T-helper 2 cell treated with Interferon-gamma antibody and Interleukin-4, amounts not matched to agents 5 μg/mL and 100 μg/mL, for 36 hours (primary cell): ENCODE measurements at regions not wholly inside any gene's neighbourhood (a gene's known extent, or its start where the extent isn't known, plus 50 kb on each side); places are given as distances from the start of the nearest gene placed in this dataset.

Experiments
- DNase-seq: peaks from one replicate; pipeline ENCODE4 v3.0.0; 2021; ENCODE audit warnings: low spot score
- H3K27ac Mint-ChIP-seq: one replicate; pipeline ENCODE4 v1.8.0; 2021; ENCODE audit warnings: mild to moderate bottlenecking, mixed read lengths
- H3K27me3 Mint-ChIP-seq: one replicate; pipeline ENCODE4 v1.8.0; 2021; ENCODE audit warnings: low read depth, mixed read lengths
- H3K36me3 Mint-ChIP-seq: one replicate; pipeline ENCODE4 v1.8.0; 2021; ENCODE audit warnings: low read depth, mixed read lengths
- H3K4me1 Mint-ChIP-seq: one replicate; pipeline ENCODE4 v1.8.0; 2021; ENCODE audit warnings: low read depth, mixed read lengths
- H3K4me3 Mint-ChIP-seq: one replicate; pipeline ENCODE4 v1.8.0; 2022; ENCODE audit warnings: mild to moderate bottlenecking, moderate library complexity, mixed read lengths
- H3K9me3 Mint-ChIP-seq: one replicate; pipeline ENCODE4 v1.8.0; 2021; ENCODE audit warnings: mixed read lengths

- Mint-ChIP-seq H3K27ac (no peak overlapping the region), H3K27me3 (no peaks in the 10 kb centered on the region), H3K4me1 (no peaks in the 10 kb centered on the region), H3K4me3 (no peak overlapping the region), H3K36me3 (no peaks in the 10 kb centered on the region), H3K9me3 (no peaks in the 10 kb centered on the region)
- DNase-seq = no peak
Observed at GRCh38 chr1:37270639-37271038, 203.7 kb upstream of the ZC3H12A start.

GRCh38 chr1:37272626-37273025 is 201.8 kb upstream of the ZC3H12A start:
- Mint-ChIP-seq H3K9me3 (no peaks in the 10 kb centered on the region), H3K4me3 (no peak overlapping the region), H3K27ac (no peak overlapping the region), H3K27me3 (no peaks in the 10 kb centered on the region), H3K4me1 (no peaks in the 10 kb centered on the region), H3K36me3 (no peaks in the 10 kb centered on the region)
- DNase-seq = no peak

DNA sequence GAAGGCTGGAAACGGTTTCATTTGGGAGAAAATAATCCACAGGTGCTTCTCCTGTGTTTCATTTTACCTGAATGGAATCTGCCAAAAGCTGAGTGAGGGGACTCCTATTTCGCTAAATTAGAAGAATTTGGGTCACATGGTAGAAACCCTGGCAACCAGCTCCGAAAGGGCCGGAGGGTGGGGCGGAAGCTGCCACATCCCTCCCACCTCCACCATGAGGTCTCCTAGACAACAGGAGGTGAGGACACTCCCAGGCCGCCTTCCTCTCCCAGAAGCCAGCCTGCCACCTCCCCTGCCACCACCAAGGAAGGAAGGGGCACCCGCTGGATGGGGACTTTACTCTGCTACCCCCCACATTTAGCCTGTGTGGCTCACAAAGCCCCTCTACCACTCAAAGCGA is 199.9 kb upstream of the ZC3H12A start:
- no peaks in the 10 kb centered on the region for H3K36me3 Mint-ChIP-seq
- H3K4me3 Mint-ChIP-seq = no peak overlapping the region
- no peak overlapping the region for H3K27ac Mint-ChIP-seq
- H3K4me1 Mint-ChIP-seq = no peaks in the 10 kb centered on the region
- no peaks in the 10 kb centered on the region for H3K9me3 Mint-ChIP-seq
- DNase-seq = no peak
- peaks cover 1% of the 10 kb centered on the region for H3K27me3 Mint-ChIP-seq

DNA sequence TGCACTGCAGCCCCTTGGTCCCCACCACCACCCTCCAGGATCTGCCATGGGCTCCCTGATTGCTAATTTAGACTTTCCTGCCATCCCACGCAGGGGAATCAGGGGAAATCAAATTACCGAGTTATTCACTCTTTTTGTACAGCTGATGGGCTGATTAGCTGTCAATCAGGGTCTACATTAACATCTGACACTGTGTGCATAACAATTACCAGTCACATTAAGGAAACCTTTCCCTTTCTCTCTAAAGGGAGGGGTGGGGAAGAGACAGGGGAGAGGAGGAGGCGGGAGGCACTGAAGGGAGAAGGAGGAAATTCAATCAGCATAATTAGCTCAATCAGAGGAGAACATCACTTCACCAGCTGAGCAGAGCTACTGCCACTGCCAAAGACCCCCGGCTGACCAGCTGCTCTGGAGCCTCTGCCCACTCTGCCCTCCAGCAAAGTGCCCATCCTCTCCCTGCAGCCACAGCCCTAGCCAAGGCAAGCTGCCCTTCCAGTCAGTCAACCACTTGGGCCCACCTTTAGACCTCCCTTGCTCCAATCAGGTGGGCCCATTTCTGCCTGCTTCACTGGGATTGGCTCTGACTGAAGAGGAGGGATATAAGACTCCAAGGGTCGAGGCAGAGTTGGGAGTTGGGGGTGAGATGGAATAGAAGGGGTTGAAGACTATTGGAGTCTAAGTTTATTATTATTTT is 199.3 kb upstream of the ZC3H12A start:
- no peaks in the 10 kb centered on the region for H3K9me3 Mint-ChIP-seq
- H3K36me3 Mint-ChIP-seq = no peaks in the 10 kb centered on the region
- no peaks in the 10 kb centered on the region for H3K4me1 Mint-ChIP-seq
- H3K27ac Mint-ChIP-seq = no peak overlapping the region
- H3K4me3 Mint-ChIP-seq = no peak overlapping the region
- H3K27me3 Mint-ChIP-seq = peaks cover 4% of the 10 kb centered on the region
- DNase-seq = no peak

- Mint-ChIP-seq H3K4me1 (no peaks in the 10 kb centered on the region), H3K36me3 (no peaks in the 10 kb centered on the region)
Observed at GRCh38 chr1:37277366-37277765, 197.0 kb upstream of the ZC3H12A start.

DNA sequence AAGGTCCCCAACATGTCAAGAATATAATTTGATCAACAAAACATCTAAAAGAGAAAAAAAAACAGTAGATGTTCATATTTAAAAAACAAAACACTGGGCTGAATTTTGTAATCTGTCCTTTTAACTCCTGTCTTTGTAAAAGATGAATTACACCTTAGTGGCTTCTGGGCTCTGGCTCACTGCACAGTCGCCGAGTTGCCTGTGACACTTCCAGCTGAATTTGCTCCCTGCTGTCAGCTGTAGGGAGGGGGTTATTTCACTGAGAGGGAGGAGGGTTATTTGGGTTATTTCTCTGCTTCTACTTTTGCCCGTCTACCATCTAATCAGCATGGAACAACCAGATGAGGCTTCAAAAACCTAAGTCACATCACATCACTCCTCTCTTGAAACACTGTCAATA is 193.0 kb upstream of the ZC3H12A start:
- Mint-ChIP-seq H3K4me3 (no peak overlapping the region), H3K27ac (no peak overlapping the region), H3K4me1 (no peaks in the 10 kb centered on the region), H3K9me3 (no peaks in the 10 kb centered on the region), H3K36me3 (no peaks in the 10 kb centered on the region), H3K27me3 (peaks cover 7% of the 10 kb centered on the region)
- DNase-seq = no peak

More at GRCh38 chr1:37277366-37277765, 197.0 kb upstream of the ZC3H12A start:
- no peak overlapping the region for H3K4me3 Mint-ChIP-seq
- peaks cover 7% of the 10 kb centered on the region for H3K27me3 Mint-ChIP-seq
- no peaks in the 10 kb centered on the region for H3K9me3 Mint-ChIP-seq
- no peak for DNase-seq
- H3K27ac Mint-ChIP-seq = no peak overlapping the region

DNA sequence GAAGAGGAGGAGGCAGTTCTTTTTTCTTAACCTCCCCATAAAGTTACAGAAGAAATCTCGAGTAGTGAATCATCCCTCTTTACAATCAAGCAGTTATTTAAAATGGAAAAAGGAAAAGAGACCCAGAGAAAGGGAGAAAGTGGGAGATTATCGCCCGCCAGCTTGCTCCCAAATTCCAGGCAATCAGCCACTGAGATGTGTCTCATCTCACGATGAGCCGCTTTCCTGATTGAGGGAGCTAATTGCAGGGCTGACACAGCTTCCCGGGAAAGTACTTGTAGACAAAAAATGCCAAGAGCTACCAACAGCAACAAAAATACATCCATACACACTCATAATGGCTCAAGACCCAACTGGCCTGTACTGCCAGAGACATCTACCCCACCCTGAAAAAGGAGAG is 191.6 kb upstream of the ZC3H12A start:
- Mint-ChIP-seq H3K9me3 (no peaks in the 10 kb centered on the region), H3K4me3 (no peak overlapping the region), H3K27ac (no peak overlapping the region), H3K4me1 (no peaks in the 10 kb centered on the region), H3K27me3 (peaks cover 7% of the 10 kb centered on the region), H3K36me3 (no peaks in the 10 kb centered on the region)
- no peak for DNase-seq

GRCh38 chr1:37284053-37284452 is 190.3 kb upstream of the ZC3H12A start:
- Mint-ChIP-seq H3K4me3 (no peak overlapping the region), H3K9me3 (no peaks in the 10 kb centered on the region), H3K36me3 (no peaks in the 10 kb centered on the region), H3K27ac (no peak overlapping the region), H3K4me1 (no peaks in the 10 kb centered on the region), H3K27me3 (peaks cover 5% of the 10 kb centered on the region)
- DNase-seq = no peak

- H3K27ac Mint-ChIP-seq = no peak overlapping the region
- no peaks in the 10 kb centered on the region for H3K4me1 Mint-ChIP-seq
- no peaks in the 10 kb centered on the region for H3K27me3 Mint-ChIP-seq
- no peaks in the 10 kb centered on the region for H3K9me3 Mint-ChIP-seq
- H3K36me3 Mint-ChIP-seq = no peaks in the 10 kb centered on the region
- DNase-seq = no peak
- H3K4me3 Mint-ChIP-seq = no peak overlapping the region
Observed at GRCh38 chr1:37286881-37287280, 187.5 kb upstream of the ZC3H12A start.

GRCh38 chr1:37288900-37289299 is 185.5 kb upstream of the ZC3H12A start:
- no peak for DNase-seq
- H3K27me3 Mint-ChIP-seq = no peaks in the 10 kb centered on the region
- H3K9me3 Mint-ChIP-seq = no peaks in the 10 kb centered on the region
- H3K36me3 Mint-ChIP-seq = no peaks in the 10 kb centered on the region
- H3K27ac Mint-ChIP-seq = no peak overlapping the region
- H3K4me1 Mint-ChIP-seq = no peaks in the 10 kb centered on the region
- no peak overlapping the region for H3K4me3 Mint-ChIP-seq

GRCh38 chr1:37290718-37291117 is 183.7 kb upstream of the ZC3H12A start:
- DNase-seq = no peak
- Mint-ChIP-seq H3K9me3 (no peaks in the 10 kb centered on the region), H3K36me3 (no peaks in the 10 kb centered on the region), H3K4me3 (no peak overlapping the region), H3K27ac (no peak overlapping the region), H3K27me3 (no peaks in the 10 kb centered on the region), H3K4me1 (no peaks in the 10 kb centered on the region)

DNA sequence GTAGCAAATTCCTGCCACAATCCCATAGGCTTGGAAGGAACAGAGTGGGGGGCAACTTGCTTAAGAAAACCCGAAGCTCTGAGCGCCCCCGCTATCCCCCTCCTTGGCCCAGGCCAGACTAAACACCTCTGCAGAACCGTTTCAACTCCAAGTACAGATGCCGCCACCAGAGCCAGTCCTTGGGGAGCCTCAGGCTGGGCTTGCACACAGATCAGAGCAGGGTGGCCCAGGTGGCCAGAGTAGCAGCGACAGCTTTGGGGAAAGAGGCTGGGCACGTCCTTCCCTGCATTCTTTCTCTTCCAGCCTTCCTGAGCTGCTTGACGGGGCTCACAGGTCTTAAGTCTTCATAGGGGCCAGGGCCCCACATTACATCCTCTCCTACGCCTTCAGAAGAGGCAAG is 181.6 kb upstream of the ZC3H12A start:
- no peaks in the 10 kb centered on the region for H3K36me3 Mint-ChIP-seq
- H3K4me3 Mint-ChIP-seq = no peak overlapping the region
- H3K9me3 Mint-ChIP-seq = no peaks in the 10 kb centered on the region
- H3K4me1 Mint-ChIP-seq = no peaks in the 10 kb centered on the region
- no peak for DNase-seq
- no peaks in the 10 kb centered on the region for H3K27me3 Mint-ChIP-seq
- no peak overlapping the region for H3K27ac Mint-ChIP-seq

DNA sequence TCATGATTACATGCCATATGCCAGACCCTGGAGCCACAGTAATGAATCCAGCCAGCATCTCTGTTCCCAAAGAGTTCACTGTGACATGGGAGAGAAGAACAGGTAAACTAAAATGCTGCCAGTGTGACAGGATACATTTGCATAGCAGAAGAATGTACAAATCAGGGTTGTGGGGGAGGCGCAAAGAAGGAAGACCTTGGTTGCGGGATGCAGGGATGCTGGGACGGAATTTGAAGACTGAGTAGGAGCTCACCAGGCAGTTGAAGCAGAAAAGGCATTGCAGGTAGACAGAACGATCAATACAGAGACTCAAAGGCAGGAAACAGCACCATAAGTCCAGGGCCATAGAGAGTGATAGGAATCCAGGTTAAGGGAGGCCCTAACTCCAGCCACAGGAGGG is 180.3 kb upstream of the ZC3H12A start:
- no peaks in the 10 kb centered on the region for H3K4me1 Mint-ChIP-seq
- H3K9me3 Mint-ChIP-seq = no peaks in the 10 kb centered on the region
- H3K27me3 Mint-ChIP-seq = no peaks in the 10 kb centered on the region

DNA sequence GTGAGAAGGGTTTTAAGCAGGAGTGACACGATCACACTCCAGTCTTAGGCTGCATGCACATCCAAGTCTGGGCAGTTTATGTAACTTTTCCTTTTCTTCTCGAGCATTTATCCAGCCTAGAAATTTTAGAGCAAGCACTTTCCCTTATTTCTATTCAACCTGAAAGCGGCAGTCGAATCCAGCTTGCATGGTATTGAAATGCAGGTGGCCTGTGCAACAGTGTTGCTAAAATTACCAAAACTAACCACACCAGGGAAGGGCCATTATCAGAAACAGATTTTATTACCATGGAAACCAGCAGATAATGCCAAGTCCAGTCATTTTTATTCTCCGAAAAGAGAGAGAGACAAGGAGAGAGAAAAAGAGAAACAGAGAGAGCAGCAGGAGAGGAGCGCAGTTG is 179.9 kb upstream of the ZC3H12A start:
- H3K4me1 Mint-ChIP-seq = no peaks in the 10 kb centered on the region
- H3K27ac Mint-ChIP-seq = no peak overlapping the region
- no peaks in the 10 kb centered on the region for H3K36me3 Mint-ChIP-seq
- no peak for DNase-seq
- H3K27me3 Mint-ChIP-seq = no peaks in the 10 kb centered on the region
- no peak overlapping the region for H3K4me3 Mint-ChIP-seq
- H3K9me3 Mint-ChIP-seq = no peaks in the 10 kb centered on the region

More for the DNA sequence above, 180.3 kb upstream of the ZC3H12A start:
- Mint-ChIP-seq H3K4me3 (no peak overlapping the region), H3K27ac (no peak overlapping the region), H3K36me3 (no peaks in the 10 kb centered on the region)
- DNase-seq = no peak

- no peaks in the 10 kb centered on the region for H3K4me1 Mint-ChIP-seq
- no peak overlapping the region for H3K4me3 Mint-ChIP-seq
- H3K27me3 Mint-ChIP-seq = no peaks in the 10 kb centered on the region
- DNase-seq = no peak
- H3K36me3 Mint-ChIP-seq = no peaks in the 10 kb centered on the region
- H3K9me3 Mint-ChIP-seq = no peaks in the 10 kb centered on the region
- no peak overlapping the region for H3K27ac Mint-ChIP-seq
Observed at GRCh38 chr1:37298769-37299168, 175.6 kb upstream of the ZC3H12A start.
